HG03460 (cell line): ENCODE measurements at regions not wholly inside any gene's neighbourhood (a gene's known extent, or its start where the extent isn't known, plus 50 kb on each side); places are given as distances from the start of the nearest gene placed in this dataset.
"Not testable (repeated sequence)": the region's sequence is repeated elsewhere in the genome, so short reads cannot be mapped to it uniquely, and the experiment has no call there.

Experiments used
- ATAC-seq: cut with Tn5 transposase; IDR thresholded peaks from one replicate; pipeline ENCODE4 v1.9.1; 2021; ENCODE audit not compliant: unreplicated experiment

DNA sequence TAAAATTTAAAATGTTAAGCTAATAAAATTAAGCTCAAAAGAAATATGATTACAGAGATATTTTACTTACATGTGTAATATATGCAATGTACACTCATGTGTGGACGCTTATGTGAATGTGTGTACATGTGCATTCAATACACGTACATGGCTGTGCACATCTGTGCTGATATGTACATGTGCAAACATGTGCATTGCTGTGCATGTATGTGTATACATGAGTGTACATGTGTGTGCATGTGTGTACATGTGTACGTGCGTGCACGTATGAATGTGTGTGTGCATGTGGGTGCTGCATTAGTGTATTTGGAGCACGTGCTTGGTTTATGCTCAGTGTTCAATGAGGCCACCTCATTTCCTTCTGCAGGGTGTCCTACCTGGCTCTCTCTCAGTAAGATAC is 88.2 kb upstream of the TMEM18 start:
- ATAC-seq = no peak

GRCh38 chr2:763766-764525 is 86.7 kb upstream of the TMEM18 start:
- ATAC-seq = no peak

DNA sequence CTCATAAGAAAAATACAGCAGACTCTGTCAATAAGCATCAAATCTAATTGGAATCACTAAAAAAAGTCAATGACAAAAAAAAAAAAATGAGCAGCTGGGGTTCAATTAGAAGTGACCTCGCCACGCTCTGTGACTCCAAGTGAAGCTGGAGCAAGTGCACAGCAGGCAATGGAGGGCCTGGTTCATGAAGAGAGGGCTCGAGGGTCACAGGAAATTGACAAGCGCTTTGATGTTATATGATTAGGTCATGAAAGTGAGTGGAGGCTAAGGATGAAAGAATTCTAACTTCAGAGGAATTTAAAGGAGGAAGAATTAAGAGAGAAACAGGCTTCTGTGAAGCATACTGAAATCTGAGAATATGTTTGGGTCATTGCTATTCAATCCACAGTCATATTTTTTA is 85.4 kb upstream of the TMEM18 start:
- ATAC-seq = no peak

DNA sequence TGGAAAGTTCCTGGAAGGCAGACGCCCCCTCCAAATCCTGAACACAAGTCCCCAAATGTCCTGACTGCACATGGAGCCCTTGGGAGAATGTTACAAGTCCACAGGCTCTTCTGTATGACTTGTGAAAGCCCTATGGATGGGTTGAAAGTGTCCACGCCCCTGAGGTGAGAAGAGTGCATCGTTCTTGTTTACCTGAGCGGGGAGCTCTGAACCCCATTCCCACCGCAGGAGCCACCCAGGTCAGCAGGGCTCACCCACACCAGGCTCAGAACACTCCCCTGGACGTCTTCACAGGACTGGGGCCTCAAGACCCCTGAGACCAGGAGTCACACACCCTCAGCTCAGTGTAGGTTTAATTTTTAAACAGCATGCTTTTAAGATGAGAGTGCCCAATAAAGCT is 84.2 kb upstream of the TMEM18 start:
- ATAC-seq = no peak

DNA sequence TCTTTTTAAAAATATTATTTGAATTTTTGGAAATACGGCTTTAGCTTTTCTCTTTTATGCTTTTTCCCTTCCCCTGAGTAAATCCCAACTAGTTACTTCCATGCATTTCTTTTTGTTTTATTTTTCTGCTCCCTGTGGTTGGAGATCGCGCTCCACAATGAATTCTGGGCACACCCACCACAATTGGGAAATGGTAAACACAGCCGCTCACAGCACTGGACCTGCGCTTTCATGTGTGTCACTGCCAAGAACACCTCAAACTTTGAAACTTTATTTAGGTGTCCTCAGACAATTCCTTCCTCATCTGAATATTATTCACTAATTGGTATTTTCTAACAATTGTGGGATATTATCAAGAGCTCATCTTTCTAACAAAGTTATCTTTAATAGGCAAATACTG is 82.8 kb upstream of the TMEM18 start:
- ATAC-seq = no peak

GRCh38 chr2:758073-758820 is 81.0 kb upstream of the TMEM18 start:
- no peak for ATAC-seq

- ATAC-seq = no peak
Measured at GRCh38 chr2:753123-753522, 75.9 kb upstream of the TMEM18 start.

GRCh38 chr2:751474-751873 is 74.3 kb upstream of the TMEM18 start:
- ATAC-seq = no peak

- ATAC-seq = no peak
Measured at GRCh38 chr2:750628-751027, 73.4 kb upstream of the TMEM18 start.

DNA sequence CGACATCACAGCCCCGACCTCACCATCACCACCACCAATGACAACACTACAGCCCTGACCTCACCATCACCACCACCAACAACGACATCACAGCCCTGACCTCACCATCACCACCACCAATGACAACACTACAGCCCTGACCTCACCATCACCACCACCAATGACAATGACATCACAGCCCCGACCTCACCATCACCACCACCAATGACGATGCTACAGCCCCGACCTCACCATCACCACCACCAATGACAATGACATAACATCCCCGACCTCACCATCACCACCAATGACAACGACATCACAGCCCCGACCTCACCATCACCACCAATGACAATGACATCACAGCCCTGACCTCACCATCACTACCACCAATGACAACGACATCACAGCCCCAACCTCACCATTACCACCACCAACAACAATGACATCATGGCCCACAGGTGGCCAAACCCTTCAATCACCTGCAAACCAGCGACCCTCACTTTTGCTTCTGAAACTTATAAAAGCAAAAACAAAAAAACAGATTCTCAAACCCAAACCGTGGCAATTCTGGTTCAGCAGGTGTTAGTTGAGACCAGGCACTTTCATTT is 70.7 kb upstream of the TMEM18 start:
- ATAC-seq = no peak

- ATAC-seq = no peak
Measured at GRCh38 chr2:746697-747096, 69.5 kb upstream of the TMEM18 start.

DNA sequence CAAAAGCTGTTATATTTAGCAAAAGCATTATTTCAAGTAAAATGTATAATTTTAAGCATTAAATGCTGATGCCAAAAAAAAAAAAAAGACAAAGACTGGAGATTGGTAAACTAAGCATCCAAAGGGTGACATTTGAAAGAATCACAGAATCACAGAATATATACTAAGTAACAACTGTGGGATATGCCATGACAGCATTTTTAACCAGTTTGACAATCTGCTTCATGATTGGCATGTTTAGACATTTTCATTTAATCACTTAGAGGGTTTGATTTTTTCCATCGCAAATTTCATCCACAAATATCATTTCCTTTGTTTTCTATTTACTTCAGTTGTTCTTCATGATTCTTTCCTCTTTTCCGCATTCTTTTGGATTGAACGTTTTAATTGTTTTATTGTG is 66.9 kb upstream of the TMEM18 start:
- ATAC-seq = no peak

GRCh38 chr2:742221-742620 is 65.0 kb upstream of the TMEM18 start:
- ATAC-seq = no peak

GRCh38 chr2:741195-741496 is 63.9 kb upstream of the TMEM18 start:
- ATAC-seq = no peak

GRCh38 chr2:740322-741194 is 63.4 kb upstream of the TMEM18 start:
- ATAC-seq = not testable (repeated sequence)

DNA sequence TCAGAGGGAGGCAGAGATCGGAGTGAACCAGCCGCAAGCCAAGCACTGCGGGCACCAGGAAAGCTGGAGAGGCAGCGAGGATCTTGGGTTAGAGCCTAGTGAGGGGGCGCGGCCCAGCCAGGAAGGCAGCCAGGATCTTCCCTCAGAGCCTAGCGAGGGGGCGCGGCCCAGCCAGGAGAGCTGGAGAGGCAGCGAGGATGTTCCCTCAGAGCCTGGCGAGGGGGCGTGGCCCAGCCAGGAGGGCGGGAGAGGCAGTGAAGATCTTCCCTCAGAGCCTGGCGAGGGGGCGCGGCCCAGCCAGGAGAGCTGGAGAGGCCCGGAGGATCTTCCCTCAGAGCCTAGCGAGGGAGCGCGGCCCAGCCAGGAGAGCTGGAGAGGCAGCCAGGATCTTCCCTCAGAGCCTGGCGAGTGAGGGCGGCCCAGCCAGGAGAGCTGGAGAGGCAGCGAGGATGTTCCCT is 62.7 kb upstream of the TMEM18 start:
- not testable (repeated sequence) for ATAC-seq

- no peak for ATAC-seq
Measured at GRCh38 chr2:736939-737338, 59.7 kb upstream of the TMEM18 start.

- no peak for ATAC-seq
Measured at GRCh38 chr2:735670-736218, 58.5 kb upstream of the TMEM18 start.

DNA sequence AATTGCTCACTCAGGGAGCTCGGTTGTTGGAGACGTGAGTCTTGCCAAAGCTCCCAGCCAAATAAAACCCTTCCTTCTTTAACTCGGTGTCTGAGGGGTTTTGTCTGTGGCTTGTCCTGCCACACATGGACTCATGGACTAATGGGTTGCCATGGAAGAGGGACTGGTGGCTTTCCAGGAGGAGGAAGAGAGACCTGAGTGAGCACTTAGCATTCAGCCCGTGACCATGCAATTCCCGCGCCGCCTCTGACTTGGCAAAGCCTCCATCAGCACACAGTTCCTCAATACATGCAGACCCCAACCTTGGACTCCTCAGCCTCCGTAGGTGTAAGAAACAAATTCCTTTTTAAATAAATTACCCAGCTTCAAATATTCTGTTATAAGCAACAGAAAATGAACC is 57.3 kb upstream of the TMEM18 start:
- no peak for ATAC-seq

DNA sequence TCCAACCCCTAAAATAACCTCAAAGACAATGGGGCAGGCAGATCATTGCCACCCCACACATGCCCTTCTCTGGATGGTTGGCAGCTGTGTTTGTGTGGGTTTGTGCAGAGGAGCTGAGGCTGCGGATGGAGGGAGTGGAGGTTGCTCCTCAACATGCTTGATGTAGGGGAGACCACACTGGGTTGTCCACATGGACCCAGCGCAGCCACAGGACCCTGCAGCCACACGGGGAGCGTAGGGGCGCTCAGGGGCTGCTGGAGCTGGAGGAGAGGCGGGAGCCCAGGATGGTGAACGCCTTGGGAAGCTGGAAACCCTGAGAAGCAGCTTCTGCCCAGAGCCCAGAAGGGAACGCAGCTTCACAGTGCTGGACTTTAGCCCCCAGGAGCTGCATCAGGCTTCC is 56.3 kb upstream of the TMEM18 start:
- no peak for ATAC-seq

GRCh38 chr2:733001-733400 is 55.8 kb upstream of the TMEM18 start:
- no peak for ATAC-seq
